Astrocyte of the hippocampus (primary cell): ENCODE measurements at regions not wholly inside any gene's neighbourhood (a gene's known extent, or its start where the extent isn't known, plus 50 kb on each side); places are given as distances from the start of the nearest gene placed in this dataset.

Experiments
- DNase-seq: peaks from one replicate; pipeline ENCODE4 v3.0.0; 2011; ENCODE audit warnings: low read depth, low spot score

DNA sequence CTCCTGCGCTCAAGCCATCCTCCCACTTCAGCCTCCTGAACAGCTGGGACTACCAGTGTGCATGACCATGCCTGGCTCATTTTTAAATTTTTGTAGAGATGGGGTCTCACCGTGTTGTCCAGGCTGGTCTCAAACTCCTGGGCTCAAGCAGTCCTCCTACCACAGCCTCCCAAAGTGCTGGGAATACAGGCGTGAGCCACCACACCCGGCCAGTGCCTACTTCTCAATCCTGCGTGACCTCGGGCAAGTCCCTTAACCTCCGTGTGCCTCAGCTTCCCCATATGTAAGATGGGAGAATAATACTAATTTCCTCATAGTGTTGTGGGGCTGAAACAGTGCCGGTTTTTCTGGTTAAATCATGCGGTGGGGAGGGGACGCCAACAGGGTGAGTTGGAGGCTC, 143.5 kb upstream of the CIBAR2 start:
- DNase-seq = no peak

- DNase-seq = no peak
Measured at GRCh38 chr16:85256190-85256739, 144.0 kb upstream of the CIBAR2 start.

GRCh38 chr16:85257483-85257882, 145.2 kb upstream of the CIBAR2 start:
- no peak for DNase-seq

- no peak for DNase-seq
Measured at GRCh38 chr16:85258166-85258565, 145.9 kb upstream of the CIBAR2 start.

- no peak for DNase-seq
Measured at GRCh38 chr16:85258629-85259028, 146.4 kb upstream of the CIBAR2 start.

GRCh38 chr16:85259115-85259831, 147.0 kb upstream of the CIBAR2 start:
- no peak for DNase-seq

- DNase-seq = no peak
Measured at GRCh38 chr16:85259832-85260167, 147.5 kb upstream of the CIBAR2 start.

GRCh38 chr16:85261204-85261603, 148.9 kb upstream of the CIBAR2 start:
- no peak for DNase-seq

DNA sequence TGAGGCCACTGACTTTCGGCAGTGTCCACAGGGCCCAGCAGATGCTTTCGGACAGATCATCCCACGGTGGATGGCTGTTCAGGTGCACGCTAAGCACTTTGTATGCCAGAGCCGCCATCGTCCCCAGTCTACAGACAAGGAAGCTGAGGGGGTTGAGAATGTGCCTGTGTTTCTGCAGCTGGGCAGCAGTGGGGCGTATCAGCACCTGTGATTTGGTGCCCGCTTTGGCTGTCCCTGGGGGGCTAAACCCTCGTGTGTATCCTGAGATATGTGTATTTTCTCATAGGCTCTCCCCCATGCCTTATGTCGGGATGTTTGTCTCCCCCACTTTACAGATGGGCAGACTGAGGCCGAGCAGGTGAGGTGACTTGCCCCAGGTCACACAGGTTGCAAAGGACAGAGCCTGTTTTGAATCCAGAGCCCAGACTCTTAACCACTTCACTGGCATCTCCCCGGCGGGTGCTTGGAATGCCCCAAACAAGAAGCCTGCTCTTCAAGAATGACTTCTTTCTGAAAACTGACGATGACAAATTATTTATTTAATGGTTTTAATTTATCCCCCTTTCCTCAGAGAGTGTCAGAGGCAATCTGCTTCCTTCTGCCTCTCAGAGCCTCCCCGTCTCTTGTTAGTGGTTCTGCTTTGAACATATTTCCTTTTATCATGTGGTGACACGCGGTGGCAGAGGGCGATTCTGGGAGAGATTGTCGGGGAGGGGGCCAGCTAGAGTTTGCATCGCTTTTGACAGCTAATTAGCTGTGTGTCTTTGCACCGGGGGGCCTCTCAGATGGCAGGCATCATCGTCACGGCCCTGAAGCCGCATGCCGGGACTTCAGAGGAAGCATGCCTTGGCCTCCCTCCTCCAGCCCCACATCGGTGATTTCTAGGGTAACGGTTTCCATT, 149.6 kb upstream of the CIBAR2 start:
- no peak for DNase-seq

- DNase-seq = no peak
Measured at GRCh38 chr16:85262558-85263238, 150.4 kb upstream of the CIBAR2 start.

- DNase-seq = no peak
Measured at GRCh38 chr16:85263239-85263585, 150.9 kb upstream of the CIBAR2 start.

GRCh38 chr16:85264752-85265151, 152.5 kb upstream of the CIBAR2 start:
- no peak for DNase-seq

GRCh38 chr16:85265161-85265784, 153.0 kb upstream of the CIBAR2 start:
- DNase-seq = no peak

- DNase-seq = no peak
Measured at GRCh38 chr16:85265810-85266209, 153.5 kb upstream of the CIBAR2 start.

DNA sequence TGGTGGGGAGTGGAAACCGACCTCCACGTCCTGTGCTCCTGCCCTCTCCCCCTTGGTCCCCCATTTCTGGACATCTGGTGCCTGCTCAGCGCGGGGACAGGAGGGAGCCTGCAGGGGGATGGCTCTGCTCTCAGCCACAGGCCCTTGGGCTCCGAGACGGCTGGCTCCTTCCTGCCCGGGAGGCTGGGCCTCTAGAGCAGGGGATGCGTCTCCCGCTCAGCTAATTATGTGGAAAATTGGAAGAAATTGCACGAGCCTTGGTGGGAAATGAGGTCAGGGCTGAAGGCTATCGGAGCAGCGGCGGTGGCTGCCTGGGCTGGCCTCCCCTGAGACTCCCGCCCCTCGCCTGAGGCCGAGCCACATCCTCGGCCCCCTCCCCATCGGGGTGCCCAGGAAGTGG, 154.6 kb upstream of the CIBAR2 start:
- no peak for DNase-seq

DNA sequence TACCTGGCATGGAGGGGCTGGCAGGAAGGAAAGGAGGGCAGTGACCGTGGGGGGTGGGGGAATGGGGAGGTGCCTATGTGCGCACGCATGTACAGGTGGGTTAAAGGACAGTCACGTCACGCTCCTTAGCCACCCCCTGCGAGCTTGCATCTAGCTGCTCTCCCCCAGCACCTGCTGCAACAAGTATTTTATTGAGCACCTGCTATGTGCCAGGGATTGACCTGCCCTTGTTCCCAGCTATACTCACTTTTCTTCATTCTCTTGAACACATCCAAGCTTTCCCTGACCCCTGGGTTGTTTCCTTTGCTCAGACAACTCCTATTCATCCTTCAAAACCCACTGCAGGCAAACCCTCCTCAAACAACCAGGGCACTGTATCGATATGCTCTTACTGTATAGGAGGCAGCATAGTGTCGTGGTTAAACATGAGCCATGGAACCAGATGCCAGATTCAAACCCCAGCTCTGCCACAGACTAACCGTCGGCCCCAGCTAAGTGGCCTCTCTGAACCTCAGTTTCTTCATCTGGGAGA, 155.2 kb upstream of the CIBAR2 start:
- DNase-seq = no peak

DNA sequence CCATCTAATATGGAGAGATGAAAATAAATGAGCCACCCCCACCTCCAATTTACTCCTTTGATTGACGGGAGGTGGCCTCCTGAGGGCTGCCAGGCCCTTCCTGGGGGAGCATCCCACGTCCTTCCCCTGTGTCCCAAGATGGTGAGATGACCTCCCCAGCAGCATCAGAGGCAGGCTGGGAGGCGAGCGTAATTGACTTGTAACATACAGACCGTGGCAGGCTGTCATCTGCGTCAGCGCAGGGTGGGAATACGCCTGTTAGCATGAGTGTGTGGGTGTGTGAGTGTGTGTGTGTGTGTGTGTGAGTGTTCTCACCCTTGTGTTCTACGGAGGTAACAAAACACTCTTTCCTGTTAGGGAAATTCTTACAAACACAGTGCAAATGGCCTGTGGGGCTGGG, 156.9 kb upstream of the CIBAR2 start:
- DNase-seq = no peak

DNA sequence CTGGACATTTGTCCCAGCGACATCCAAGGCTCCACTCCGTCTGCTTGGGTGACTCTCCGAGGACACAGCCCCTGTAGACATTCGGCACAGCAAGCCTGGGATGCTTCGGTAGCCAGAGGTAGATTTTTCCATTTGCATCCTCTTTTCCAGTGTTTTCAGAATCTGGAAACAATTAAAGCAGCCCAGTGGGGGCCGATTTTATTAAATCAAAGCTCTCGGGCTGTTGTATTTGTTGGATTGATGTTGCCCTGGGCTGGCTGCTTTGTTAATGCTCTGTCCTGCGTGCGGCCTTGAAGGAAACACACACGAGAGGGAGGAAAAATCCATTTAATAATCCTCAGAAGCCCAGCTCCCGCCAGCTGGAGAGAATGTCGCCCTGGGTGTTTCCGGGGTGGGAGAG, 158.1 kb upstream of the CIBAR2 start:
- no peak for DNase-seq

DNA sequence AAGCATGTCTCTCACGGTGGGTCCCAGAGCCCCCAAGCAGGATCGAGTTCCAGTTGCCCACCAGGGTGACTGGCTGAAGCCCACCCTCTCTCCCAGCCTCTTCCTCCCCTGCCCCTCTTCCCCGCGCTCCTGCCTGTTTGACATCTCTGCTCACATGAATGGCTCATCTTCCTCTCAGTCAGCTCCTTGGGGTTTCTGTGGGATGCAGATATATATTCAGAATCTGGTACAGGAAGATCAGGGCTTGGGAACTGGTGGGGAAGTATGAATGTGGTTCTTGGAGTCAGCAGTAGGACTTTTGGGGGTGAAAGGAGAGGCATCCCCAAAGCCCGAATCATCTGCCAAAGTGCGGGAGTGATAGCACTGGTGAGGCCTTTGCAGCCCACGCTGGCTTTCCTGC, 158.9 kb upstream of the CIBAR2 start:
- no peak for DNase-seq

DNA sequence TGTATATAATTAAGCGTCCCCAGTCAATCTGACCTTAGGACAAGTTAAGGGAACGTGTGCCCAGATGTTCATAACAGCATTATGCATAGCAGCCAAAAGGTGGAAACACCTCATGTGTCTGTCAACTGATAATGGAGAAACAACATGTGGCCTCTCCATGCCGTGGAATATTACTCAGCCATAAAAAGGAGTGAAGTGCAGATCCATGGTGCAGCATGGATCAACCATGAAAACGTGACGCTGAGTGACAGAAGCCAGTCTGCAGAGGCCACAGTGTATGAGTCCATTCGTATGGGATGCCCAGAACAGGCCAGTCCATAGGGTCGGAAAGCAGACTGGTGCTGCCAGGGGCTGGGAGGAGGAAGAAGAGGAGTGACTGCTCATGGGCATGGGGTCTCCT, 161.0 kb upstream of the CIBAR2 start:
- DNase-seq = no peak

- DNase-seq = no peak
Measured at GRCh38 chr16:85274501-85274900, 162.2 kb upstream of the CIBAR2 start.

DNA sequence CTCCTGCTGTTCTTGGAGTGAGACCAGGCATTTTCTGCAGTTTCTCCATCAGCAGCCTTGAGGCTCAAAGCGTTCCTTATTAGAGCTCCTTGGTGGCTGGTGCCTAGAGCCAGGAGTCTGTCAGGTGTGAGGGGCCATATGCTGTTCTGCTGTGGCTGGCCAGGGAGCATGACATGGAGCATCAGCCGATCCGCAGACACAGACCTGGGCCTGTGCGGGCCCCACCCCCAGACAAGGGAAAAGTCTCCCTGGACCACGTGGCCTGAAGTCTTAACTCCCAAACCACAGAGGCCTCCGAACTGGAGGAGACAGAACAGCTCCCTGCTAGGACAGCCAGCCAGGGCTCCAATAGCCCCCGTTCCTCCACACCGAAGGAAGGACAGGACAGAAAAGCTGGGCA, 162.7 kb upstream of the CIBAR2 start:
- no peak for DNase-seq
